Neural cell (in vitro differentiated cells): ENCODE measurements at regions not wholly inside any gene's neighbourhood (a gene's known extent, or its start where the extent isn't known, plus 50 kb on each side); places are given as distances from the start of the nearest gene placed in this dataset.

Experiments
- H2AFZ ChIP-seq: fragments of 200-600, 300-800 bp; sonication (generic), shearing (Covaris generic); 2 replicates; pipeline ENCODE4 v1.6.0; 2014; ENCODE audit warnings: low read depth, mild to moderate bottlenecking, antibody characterized with exemption, low read length, moderate library complexity
- H3F3A ChIP-seq: fragments of 200-600 bp; shearing (Covaris generic); 2 replicates; pipeline ENCODE4 v1.6.1; 2016; ENCODE audit warnings: mild to moderate bottlenecking, moderate library complexity, mixed read lengths, antibody characterized with exemption, low read length; ENCODE audit not compliant: insufficient read depth, poor library complexity, severe bottlenecking
- H3K27ac ChIP-seq: fragments of 200-600, 300-800 bp; sonication (generic), shearing (Covaris generic); 2 replicates; pipeline ENCODE4 v1.5.1; 2014; ENCODE audit warnings: mild to moderate bottlenecking, low read length, moderate library complexity
- H3K27me3 ChIP-seq: fragments of 300-800, 200-600 bp; sonication (generic), shearing (Covaris generic); 2 replicates; pipeline ENCODE4 v1.6.0; 2014; ENCODE audit warnings: mild to moderate bottlenecking, low read depth, low read length, moderate library complexity; ENCODE audit not compliant: insufficient read depth
- H3K36me3 ChIP-seq: fragments of 300-800, 200-600 bp; sonication (generic), shearing (Covaris generic); 2 replicates; pipeline ENCODE4 v1.5.1; 2014; ENCODE audit warnings: mild to moderate bottlenecking, antibody characterized with exemption, low read length, moderate library complexity; ENCODE audit not compliant: insufficient read depth
- H3K4me2 ChIP-seq: fragments of 300-800, 200-600 bp; sonication (generic), shearing (Covaris generic); 2 replicates; pipeline ENCODE4 v1.6.0; 2014; ENCODE audit warnings: mild to moderate bottlenecking, low read length
- H3K4me3 ChIP-seq: fragments of 300-800, 200-600 bp; sonication (generic), shearing (Covaris generic); 2 replicates; pipeline ENCODE4 v1.5.1; 2014; ENCODE audit warnings: mild to moderate bottlenecking, low read length, moderate library complexity
- H3K79me2 ChIP-seq: fragments of 200-600 bp; shearing (Covaris generic); replicated peaks from 2 replicates; pipeline ENCODE4 v1.6.0; 2014; ENCODE audit warnings: mild to moderate bottlenecking, low read length, moderate library complexity; ENCODE audit not compliant: insufficient read depth
- H3K9ac ChIP-seq: fragments of 300-800, 200-600 bp; sonication (generic), shearing (Covaris generic); 2 replicates; pipeline ENCODE4 v1.6.1; 2016; ENCODE audit warnings: mild to moderate bottlenecking, low read length, mixed read lengths
- H3K9me2 ChIP-seq: fragments of 200-600 bp; shearing (Covaris generic); 2 replicates; pipeline ENCODE4 v1.6.1; 2016; ENCODE audit warnings: mild to moderate bottlenecking, low read length, mixed read lengths; ENCODE audit not compliant: insufficient read depth
- H3K9me3 ChIP-seq: fragments of 200-600, 300-800 bp; sonication (generic), shearing (Covaris generic); 2 replicates; pipeline ENCODE4 v1.6.1; 2016; ENCODE audit warnings: mild to moderate bottlenecking, mixed run types, low read length, moderate library complexity, mixed read lengths
- H4K20me1 ChIP-seq: fragments of 200-600 bp; shearing (Covaris generic); 2 replicates; pipeline ENCODE4 v1.6.1; 2016; ENCODE audit warnings: mild to moderate bottlenecking, mixed run types; ENCODE audit not compliant: insufficient read depth
- EP300 ChIP-seq: fragments of 450-650 bp; conservative IDR thresholded peaks from 2 replicates; pipeline ENCODE4 v1.6.1; 2014; ENCODE audit warnings: antibody characterized with exemption, mild to moderate bottlenecking, moderate library complexity; ENCODE audit not compliant: poor library complexity, severe bottlenecking
- EZH2 ChIP-seq: fragments of 200-600, 300-800 bp; shearing (Covaris generic), sonication (generic); IDR thresholded peaks from 2 replicates; pipeline ENCODE4 v1.6.1; 2014; ENCODE audit warnings: antibody characterized with exemption, low read length, borderline replicate concordance, mild to moderate bottlenecking; ENCODE audit not compliant: insufficient read depth, poor library complexity, severe bottlenecking
- MXI1 ChIP-seq: fragments of 450-650 bp; conservative IDR thresholded peaks from 2 replicates; pipeline ENCODE4 v1.6.1; 2014; ENCODE audit warnings: antibody characterized with exemption, mild to moderate bottlenecking; ENCODE audit not compliant: poor library complexity, severe bottlenecking
- POLR2AphosphoS5 ChIP-seq: IDR thresholded peaks from 2 replicates; pipeline ENCODE4 v1.6.1; 2012
- RAD21 ChIP-seq: fragments of 450-650 bp; conservative IDR thresholded peaks from 2 replicates; pipeline ENCODE4 v1.6.1; 2014; ENCODE audit warnings: antibody characterized with exemption, mild to moderate bottlenecking, moderate library complexity
- SMC3 ChIP-seq: fragments of 450-650 bp; conservative IDR thresholded peaks from 2 replicates; pipeline ENCODE4 v1.6.1; 2014; ENCODE audit warnings: antibody characterized with exemption, mild to moderate bottlenecking, moderate library complexity; ENCODE audit not compliant: poor library complexity
- TAF1 ChIP-seq: IDR thresholded peaks from 2 replicates; pipeline ENCODE4 v1.6.1; 2012; ENCODE audit warnings: low read depth
- TF ChIP-seq, protein P1 (sequence below): fragments of 450-650 bp; IDR thresholded peaks from 2 replicates; pipeline ENCODE4 v1.5.1; 2014; ENCODE audit warnings: antibody characterized with exemption, mild to moderate bottlenecking, moderate library complexity; ENCODE audit not compliant: poor library complexity, severe bottlenecking
- TF ChIP-seq, protein P2 (sequence below): IDR thresholded peaks from 2 replicates; pipeline ENCODE4 v1.6.1; 2012; ENCODE audit warnings: borderline replicate concordance

DNA sequence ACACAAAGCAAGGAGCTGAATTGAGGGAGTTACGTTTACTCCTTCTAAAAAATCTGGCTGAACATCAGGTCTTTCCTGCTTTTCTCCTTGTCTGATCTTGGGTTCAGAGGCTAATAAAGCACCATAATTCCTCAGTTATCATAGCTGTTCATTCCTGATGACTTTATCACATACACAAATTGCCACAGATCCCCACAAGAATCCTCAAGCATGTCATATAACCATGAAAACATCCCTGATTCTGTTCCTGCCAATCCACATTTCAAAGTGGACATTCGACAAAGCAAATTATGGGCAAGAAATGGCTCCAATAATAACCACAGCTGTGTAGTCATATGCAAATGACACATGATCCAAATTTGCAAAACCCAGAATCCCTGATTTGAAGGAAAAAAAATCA, 321.3 kb downstream of the MEX3B start:
- Histone ChIP-seq H3K9ac (no peak overlapping the region), H3K36me3 (no peaks in the 10 kb centered on the region), H3K4me2 (no peak overlapping the region), H2AFZ (no peak overlapping the region), H3K27me3 (no peaks in the 10 kb centered on the region), H3K79me2 (no peaks in the 10 kb centered on the region), H3F3A (no peaks in the 10 kb centered on the region), H3K9me2 (no peaks in the 10 kb centered on the region), H3K27ac (no peak overlapping the region), H4K20me1 (no peaks in the 10 kb centered on the region), H3K4me3 (no peak overlapping the region), H3K9me3 (no peaks in the 10 kb centered on the region)
- TF ChIP-seq POLR2AphosphoS5: no peak
- no peak for TF ChIP-seq SMC3
- TF ChIP-seq EP300: no peak

GRCh38 chr15:81723701-81724100, 322.1 kb downstream of the MEX3B start:
- H4K20me1 ChIP-seq: no peaks in the 10 kb centered on the region
- no peaks in the 10 kb centered on the region for H3K36me3 ChIP-seq
- H3K9me2 ChIP-seq: no peaks in the 10 kb centered on the region
- H2AFZ ChIP-seq: no peak overlapping the region
- H3K27ac ChIP-seq: no peak overlapping the region
- H3K4me3 ChIP-seq: no peak overlapping the region
- no peaks in the 10 kb centered on the region for H3K9me3 ChIP-seq
- TF ChIP-seq EZH2: no peak
- TF ChIP-seq, protein P1, sequence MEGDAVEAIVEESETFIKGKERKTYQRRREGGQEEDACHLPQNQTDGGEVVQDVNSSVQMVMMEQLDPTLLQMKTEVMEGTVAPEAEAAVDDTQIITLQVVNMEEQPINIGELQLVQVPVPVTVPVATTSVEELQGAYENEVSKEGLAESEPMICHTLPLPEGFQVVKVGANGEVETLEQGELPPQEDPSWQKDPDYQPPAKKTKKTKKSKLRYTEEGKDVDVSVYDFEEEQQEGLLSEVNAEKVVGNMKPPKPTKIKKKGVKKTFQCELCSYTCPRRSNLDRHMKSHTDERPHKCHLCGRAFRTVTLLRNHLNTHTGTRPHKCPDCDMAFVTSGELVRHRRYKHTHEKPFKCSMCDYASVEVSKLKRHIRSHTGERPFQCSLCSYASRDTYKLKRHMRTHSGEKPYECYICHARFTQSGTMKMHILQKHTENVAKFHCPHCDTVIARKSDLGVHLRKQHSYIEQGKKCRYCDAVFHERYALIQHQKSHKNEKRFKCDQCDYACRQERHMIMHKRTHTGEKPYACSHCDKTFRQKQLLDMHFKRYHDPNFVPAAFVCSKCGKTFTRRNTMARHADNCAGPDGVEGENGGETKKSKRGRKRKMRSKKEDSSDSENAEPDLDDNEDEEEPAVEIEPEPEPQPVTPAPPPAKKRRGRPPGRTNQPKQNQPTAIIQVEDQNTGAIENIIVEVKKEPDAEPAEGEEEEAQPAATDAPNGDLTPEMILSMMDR: no peak
- TF ChIP-seq TAF1: no peak
- TF ChIP-seq POLR2AphosphoS5: no peak
- TF ChIP-seq, protein P2, sequence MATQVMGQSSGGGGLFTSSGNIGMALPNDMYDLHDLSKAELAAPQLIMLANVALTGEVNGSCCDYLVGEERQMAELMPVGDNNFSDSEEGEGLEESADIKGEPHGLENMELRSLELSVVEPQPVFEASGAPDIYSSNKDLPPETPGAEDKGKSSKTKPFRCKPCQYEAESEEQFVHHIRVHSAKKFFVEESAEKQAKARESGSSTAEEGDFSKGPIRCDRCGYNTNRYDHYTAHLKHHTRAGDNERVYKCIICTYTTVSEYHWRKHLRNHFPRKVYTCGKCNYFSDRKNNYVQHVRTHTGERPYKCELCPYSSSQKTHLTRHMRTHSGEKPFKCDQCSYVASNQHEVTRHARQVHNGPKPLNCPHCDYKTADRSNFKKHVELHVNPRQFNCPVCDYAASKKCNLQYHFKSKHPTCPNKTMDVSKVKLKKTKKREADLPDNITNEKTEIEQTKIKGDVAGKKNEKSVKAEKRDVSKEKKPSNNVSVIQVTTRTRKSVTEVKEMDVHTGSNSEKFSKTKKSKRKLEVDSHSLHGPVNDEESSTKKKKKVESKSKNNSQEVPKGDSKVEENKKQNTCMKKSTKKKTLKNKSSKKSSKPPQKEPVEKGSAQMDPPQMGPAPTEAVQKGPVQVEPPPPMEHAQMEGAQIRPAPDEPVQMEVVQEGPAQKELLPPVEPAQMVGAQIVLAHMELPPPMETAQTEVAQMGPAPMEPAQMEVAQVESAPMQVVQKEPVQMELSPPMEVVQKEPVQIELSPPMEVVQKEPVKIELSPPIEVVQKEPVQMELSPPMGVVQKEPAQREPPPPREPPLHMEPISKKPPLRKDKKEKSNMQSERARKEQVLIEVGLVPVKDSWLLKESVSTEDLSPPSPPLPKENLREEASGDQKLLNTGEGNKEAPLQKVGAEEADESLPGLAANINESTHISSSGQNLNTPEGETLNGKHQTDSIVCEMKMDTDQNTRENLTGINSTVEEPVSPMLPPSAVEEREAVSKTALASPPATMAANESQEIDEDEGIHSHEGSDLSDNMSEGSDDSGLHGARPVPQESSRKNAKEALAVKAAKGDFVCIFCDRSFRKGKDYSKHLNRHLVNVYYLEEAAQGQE: no peak
- TF ChIP-seq MXI1: no peak
- TF ChIP-seq RAD21: no peak
- TF ChIP-seq EP300: no peak
- no peak for TF ChIP-seq SMC3
- no peak overlapping the region for H3K9ac ChIP-seq
- no peaks in the 10 kb centered on the region for H3F3A ChIP-seq
- H3K27me3 ChIP-seq: no peaks in the 10 kb centered on the region
- H3K79me2 ChIP-seq: no peaks in the 10 kb centered on the region
- H3K4me2 ChIP-seq: no peak overlapping the region

DNA sequence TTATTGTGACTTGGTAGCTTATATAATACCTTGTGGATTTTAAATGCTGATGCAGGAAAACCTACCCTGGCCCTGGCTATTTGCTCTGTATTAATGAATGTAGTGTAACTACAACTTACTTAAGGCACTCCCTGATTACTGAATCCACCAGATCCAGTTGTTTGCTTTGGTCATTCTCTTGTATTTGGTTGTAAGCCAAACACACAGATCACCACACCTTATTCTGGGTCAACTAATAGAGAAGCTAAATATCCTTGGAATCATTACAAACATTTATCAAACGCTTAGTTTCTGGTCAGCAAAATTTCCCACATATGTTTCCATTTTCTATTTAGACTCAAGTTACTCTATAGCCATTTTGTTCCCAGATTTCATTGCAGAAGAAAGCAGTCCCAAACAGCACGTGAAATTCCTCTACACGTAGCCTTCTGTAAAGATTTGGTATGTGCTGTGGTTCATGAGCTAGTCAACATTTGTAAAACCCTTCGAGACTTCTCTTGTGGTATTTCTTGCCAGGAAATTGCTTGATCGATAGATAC, 322.6 kb downstream of the MEX3B start:
- H3K79me2 ChIP-seq: no peaks in the 10 kb centered on the region
- H3K36me3 ChIP-seq: no peaks in the 10 kb centered on the region
- no peak overlapping the region for H2AFZ ChIP-seq
- TF ChIP-seq MXI1 (no peak), TAF1 (no peak), EZH2 (no peak), POLR2AphosphoS5 (no peak), SMC3 (no peak), EP300 (no peak)
- TF ChIP-seq, protein P1: no peak
- TF ChIP-seq, protein P2: no peak
- H3K4me2 ChIP-seq: no peak overlapping the region
- no peak overlapping the region for H3K9ac ChIP-seq
- H3F3A ChIP-seq: no peaks in the 10 kb centered on the region
- H3K27me3 ChIP-seq: no peaks in the 10 kb centered on the region
- H3K9me2 ChIP-seq: no peaks in the 10 kb centered on the region
- no peak overlapping the region for H3K4me3 ChIP-seq
- no peaks in the 10 kb centered on the region for H3K9me3 ChIP-seq
- H4K20me1 ChIP-seq: no peaks in the 10 kb centered on the region
- H3K27ac ChIP-seq: no peak overlapping the region
